CD4-positive, CD25-positive, alpha-beta regulatory T cell (primary cell): ENCODE measurements at regions not wholly inside any gene's neighbourhood (a gene's known extent, or its start where the extent isn't known, plus 50 kb on each side); places are given as distances from the start of the nearest gene placed in this dataset.

Experiments
- ATAC-seq, 2 donors: fragments of 150-1000 bp; cut with Tn5 transposase; one replicate each; pipeline ENCODE4 v1.10.0; 2021; ENCODE audit warnings: low read depth in 2 of 2, moderate number of reproducible peaks in 2 of 2, moderate library complexity in 1 of 2
- DNase-seq, 3 donors: peaks; one replicate each; pipeline versions ENCODE4 v3.0.0 to v3.0.0-alpha.2; 2012 to 2022; ENCODE audit warnings: mixed read lengths in 1 of 3
- H3K27ac ChIP-seq: one replicate; pipeline ENCODE4 v1.7.0; 2013; ENCODE audit warnings: mild to moderate bottlenecking, low read length; ENCODE audit not compliant: insufficient read depth, poor library complexity, severe bottlenecking
- H3K27me3 ChIP-seq: one replicate; pipeline ENCODE4 v1.7.0; 2013; ENCODE audit warnings: low read length; ENCODE audit not compliant: control insufficient read depth, insufficient read depth
- H3K36me3 ChIP-seq: one replicate; pipeline ENCODE4 v1.7.0; 2013; ENCODE audit warnings: mild to moderate bottlenecking, low read length, moderate library complexity; ENCODE audit not compliant: control insufficient read depth, insufficient read depth
- H3K4me1 ChIP-seq: 2 replicates; pipeline ENCODE4 v1.7.0; 2013; ENCODE audit warnings: mild to moderate bottlenecking, low read length; ENCODE audit not compliant: insufficient read depth, control insufficient read depth, poor library complexity, severe bottlenecking
- H3K4me3 ChIP-seq: one replicate; pipeline ENCODE4 v1.7.0; 2013; ENCODE audit warnings: low read depth, mild to moderate bottlenecking, low read length, moderate library complexity
- H3K9me3 ChIP-seq, 2 experiments: 1 replicate in 1 of 2; 2 replicates in 1 of 2; pipeline ENCODE4 v1.7.0; 2013; ENCODE audit warnings: low read length in 2 of 2, mild to moderate bottlenecking in 1 of 2, moderate library complexity in 1 of 2; ENCODE audit not compliant: control insufficient read depth in 2 of 2
- H3K27ac Mint-ChIP-seq, 3 donors: one replicate each; pipeline ENCODE4 v1.8.0; 2020 to 2022; ENCODE audit warnings: mild to moderate bottlenecking in 3 of 3, mixed read lengths in 3 of 3, moderate library complexity in 2 of 3
- H3K27me3 Mint-ChIP-seq: one replicate; pipeline ENCODE4 v1.8.0; 2022; ENCODE audit warnings: mild to moderate bottlenecking, mixed read lengths
- H3K36me3 Mint-ChIP-seq: one replicate; pipeline ENCODE4 v1.8.0; 2020; ENCODE audit warnings: mixed read lengths
- H3K4me1 Mint-ChIP-seq, 4 donors: one replicate each; pipeline ENCODE4 v1.8.0; 2020 to 2022; ENCODE audit warnings: mixed read lengths in 4 of 4, mild to moderate bottlenecking in 1 of 4
- H3K4me3 Mint-ChIP-seq, 4 donors: one replicate each; pipeline ENCODE4 v1.8.0; 2020 to 2022; ENCODE audit warnings: mild to moderate bottlenecking in 4 of 4, mixed read lengths in 4 of 4, moderate library complexity in 3 of 4
- H3K9me3 Mint-ChIP-seq, 7 donors: one replicate each; pipeline ENCODE4 v1.8.0; 2020 to 2022; ENCODE audit warnings: mixed read lengths in 7 of 7, mild to moderate bottlenecking in 3 of 7, moderate library complexity in 2 of 7

DNA sequence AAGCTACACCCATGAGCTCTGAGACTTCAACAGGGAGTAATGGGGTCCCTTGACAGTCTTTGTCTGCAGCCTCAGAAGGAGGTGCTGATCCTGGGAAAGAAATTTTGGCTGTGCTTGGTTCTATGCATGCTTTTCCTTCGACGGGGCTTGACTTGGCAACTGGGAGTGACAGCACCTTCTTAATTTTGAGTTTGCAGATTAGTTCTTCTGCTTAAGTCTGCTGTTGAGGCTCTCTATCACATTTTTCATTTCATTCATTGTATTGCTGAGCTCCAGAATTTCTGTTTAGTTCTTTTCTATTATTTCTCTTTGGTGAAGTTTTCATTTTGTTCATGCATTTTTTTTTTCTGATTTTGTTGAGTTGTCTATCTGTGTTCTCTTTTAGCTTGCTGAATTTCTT, 125.6 kb downstream of the SNX19 start:
- no peaks in the 10 kb centered on the region for H3K36me3 Mint-ChIP-seq

DNA sequence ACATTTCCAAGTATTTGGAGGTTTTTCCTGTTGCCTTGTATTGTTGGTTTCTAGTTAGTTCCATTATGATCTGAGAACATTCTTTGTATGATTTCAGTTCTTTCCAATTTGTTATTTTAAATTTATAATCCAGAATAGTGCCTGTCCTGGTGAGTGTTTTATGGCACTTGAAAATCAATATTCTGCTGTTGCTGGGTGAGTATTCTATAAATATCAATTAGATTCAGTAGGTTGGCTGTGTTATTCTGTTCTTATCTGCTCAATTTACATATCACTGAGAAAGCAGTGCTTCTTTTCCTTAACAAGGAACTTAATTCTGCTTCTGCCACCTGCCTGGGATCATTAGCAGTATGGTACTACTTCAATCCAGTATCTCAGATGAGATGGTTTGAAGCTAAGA, 123.5 kb downstream of the SNX19 start:
- no peaks in the 10 kb centered on the region for H3K9me3 ChIP-seq
- DNase-seq (no peak), ATAC-seq (no peak)
- Mint-ChIP-seq H3K4me1 (no peaks in the 10 kb centered on the region), H3K36me3 (no peaks in the 10 kb centered on the region), H3K4me3 (no peak overlapping the region), H3K27ac (no peak overlapping the region), H3K27me3 (peaks cover 15% of the 10 kb centered on the region), H3K9me3 (peaks cover 0 to 17% (median 4%) of the 10 kb centered on the region in 7 donors)
- peaks cover 3% of the 10 kb centered on the region for H3K27me3 ChIP-seq
- no peak overlapping the region for H3K4me3 ChIP-seq
- H3K4me1 ChIP-seq, result no peaks in the 10 kb centered on the region
- H3K27ac ChIP-seq, result no peak overlapping the region
- H3K36me3 ChIP-seq, result no peaks in the 10 kb centered on the region

More for the DNA sequence above, 125.6 kb downstream of the SNX19 start:
- Mint-ChIP-seq H3K27me3 (peaks cover 15% of the 10 kb centered on the region), H3K4me3 (no peak overlapping the region), H3K27ac (no peak overlapping the region), H3K4me1 (no peaks in the 10 kb centered on the region), H3K9me3 (peaks cover 0 to 16% (median 5%) of the 10 kb centered on the region in 7 donors)
- H3K27ac ChIP-seq, result no peak overlapping the region
- H3K9me3 ChIP-seq, result no peaks in the 10 kb centered on the region
- H3K4me3 ChIP-seq, result no peak overlapping the region
- no peaks in the 10 kb centered on the region for H3K36me3 ChIP-seq
- ATAC-seq (no peak), DNase-seq (no peak)
- H3K27me3 ChIP-seq, result peaks cover 3% of the 10 kb centered on the region
- H3K4me1 ChIP-seq, result no peaks in the 10 kb centered on the region

DNA sequence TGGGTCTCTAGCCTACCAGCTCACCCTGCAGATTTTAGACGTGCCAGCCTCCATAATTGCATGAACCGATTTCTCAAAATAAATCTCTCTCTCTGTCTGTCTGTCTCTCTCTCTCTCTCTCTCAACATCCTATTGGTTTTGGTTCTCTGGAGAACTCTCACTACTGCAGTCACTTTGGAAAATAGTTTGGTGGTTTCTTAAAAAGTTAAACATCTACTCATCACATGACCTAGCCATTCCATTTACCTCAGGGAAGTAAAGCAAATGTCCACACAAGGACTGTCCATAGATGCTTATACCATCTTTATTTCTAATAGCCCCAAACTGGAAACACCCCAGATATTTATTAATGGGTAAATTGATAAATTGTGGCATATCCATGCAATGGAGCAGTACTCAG, 119.5 kb downstream of the SNX19 start:
- Histone ChIP-seq H3K4me1 (no peaks in the 10 kb centered on the region), H3K36me3 (no peaks in the 10 kb centered on the region), H3K9me3 (no peaks in the 10 kb centered on the region), H3K27ac (no peak overlapping the region), H3K27me3 (peaks cover 3% of the 10 kb centered on the region), H3K4me3 (no peak overlapping the region)
- ATAC-seq, result no peak
- Mint-ChIP-seq H3K4me3 (no peak overlapping the region), H3K27me3 (peaks cover 9% of the 10 kb centered on the region), H3K36me3 (no peaks in the 10 kb centered on the region), H3K4me1 (no peaks in the 10 kb centered on the region), H3K27ac (no peak overlapping the region), H3K9me3 (peaks cover 0 to 6% (median 0%) of the 10 kb centered on the region in 7 donors)
- no peak for DNase-seq

DNA sequence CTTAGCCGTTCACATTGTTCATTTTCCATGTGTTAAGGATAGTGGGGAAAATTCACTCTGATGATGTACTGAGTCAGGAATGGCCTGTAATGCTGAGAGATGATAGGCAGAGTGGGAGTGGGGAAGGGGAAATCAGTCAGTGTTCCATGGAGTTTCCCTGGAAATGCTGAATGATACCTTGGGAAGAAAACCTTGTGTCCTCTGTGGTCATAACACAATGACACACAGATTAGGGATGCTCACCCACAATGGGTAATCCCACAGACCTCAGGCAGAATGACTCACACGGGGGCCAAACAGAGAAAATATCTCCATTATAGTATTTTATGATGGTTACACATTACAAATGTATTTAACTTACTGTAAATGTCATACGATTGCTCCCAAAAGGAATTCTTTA, 118.0 kb downstream of the SNX19 start:
- Histone ChIP-seq H3K4me1 (no peaks in the 10 kb centered on the region), H3K27ac (no peak overlapping the region), H3K4me3 (no peak overlapping the region), H3K9me3 (no peaks in the 10 kb centered on the region), H3K27me3 (peaks cover 3% of the 10 kb centered on the region), H3K36me3 (no peaks in the 10 kb centered on the region)
- H3K36me3 Mint-ChIP-seq, result no peaks in the 10 kb centered on the region
- peaks cover 0 to 5% (median 0%) of the 10 kb centered on the region in 7 donors for H3K9me3 Mint-ChIP-seq
- no peak for DNase-seq
- no peak overlapping the region for H3K27ac Mint-ChIP-seq
- H3K4me1 Mint-ChIP-seq, result no peaks in the 10 kb centered on the region
- no peak overlapping the region for H3K4me3 Mint-ChIP-seq
- ATAC-seq, result no peak
- H3K27me3 Mint-ChIP-seq, result peaks cover 4% of the 10 kb centered on the region

DNA sequence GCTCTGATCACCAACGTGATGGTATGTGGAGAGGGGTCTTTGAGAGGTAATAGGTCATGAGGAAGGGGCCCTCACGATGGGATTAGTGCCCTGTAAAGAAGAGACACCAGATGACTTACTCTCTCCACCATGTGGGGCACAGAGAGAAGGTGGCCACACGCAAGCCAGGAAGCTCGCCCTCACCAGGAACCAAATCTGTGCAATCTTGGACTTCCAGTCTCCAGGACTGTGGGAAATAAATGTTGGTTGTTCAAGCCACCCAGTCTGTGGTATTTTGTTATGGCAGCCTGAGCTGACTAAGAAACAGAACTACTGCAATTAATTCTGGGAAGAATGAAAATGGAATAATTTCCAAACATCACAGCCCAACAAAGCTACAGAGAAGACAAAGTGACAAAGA, 117.5 kb downstream of the SNX19 start:
- H3K4me3 ChIP-seq, result no peak overlapping the region

DNA sequence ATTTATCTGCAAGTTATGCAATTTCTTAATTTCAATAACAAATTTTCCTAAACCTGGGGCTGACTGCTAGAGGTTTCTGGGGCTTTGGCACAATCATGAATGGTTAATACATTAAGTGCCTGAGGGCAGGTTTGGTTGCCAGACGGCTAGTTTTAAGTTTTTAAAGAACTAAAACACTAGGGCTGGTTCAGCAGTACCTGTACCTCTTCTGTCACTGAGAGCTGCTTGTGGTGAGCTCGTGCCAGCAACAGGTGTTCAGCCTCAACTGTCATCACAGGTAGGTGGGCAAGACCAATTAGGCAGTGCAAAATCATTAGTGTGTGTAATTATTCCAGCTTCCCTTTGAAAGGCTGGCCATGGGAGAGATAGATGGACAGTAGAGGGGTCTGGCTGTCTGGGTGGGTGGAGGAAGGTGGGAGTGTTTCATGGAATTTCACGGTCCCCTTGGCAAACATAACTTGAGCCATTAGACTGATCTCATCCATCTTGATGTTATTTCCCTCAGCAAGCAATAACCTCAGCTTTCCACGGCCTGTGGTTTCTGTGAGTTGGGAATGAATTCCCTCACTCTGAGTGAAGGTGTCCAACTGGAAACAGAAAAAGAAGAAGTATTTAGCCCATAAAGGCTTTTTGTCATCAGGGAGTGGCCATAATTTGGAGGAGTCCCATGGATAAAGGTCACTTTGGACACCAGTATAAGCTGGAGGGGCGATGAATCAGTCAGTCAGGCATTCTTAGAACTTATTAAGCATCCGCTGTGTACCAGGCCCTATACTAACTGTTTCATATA, 114.8 kb downstream of the SNX19 start:
- ATAC-seq, result no peak
- peaks cover 0 to 5% (median 0%) of the 10 kb centered on the region in 7 donors for H3K9me3 Mint-ChIP-seq
- no peaks in the 10 kb centered on the region for H3K4me1 ChIP-seq
- no peaks in the 10 kb centered on the region for H3K36me3 Mint-ChIP-seq
- no peak overlapping the region for H3K27ac Mint-ChIP-seq
- no peak overlapping the region for H3K4me3 ChIP-seq
- no peak overlapping the region for H3K27ac ChIP-seq
- peaks cover 4% of the 10 kb centered on the region for H3K27me3 Mint-ChIP-seq
- no peak overlapping the region for H3K4me3 Mint-ChIP-seq
- no peaks in the 10 kb centered on the region for H3K4me1 Mint-ChIP-seq
- H3K27me3 ChIP-seq, result no peaks in the 10 kb centered on the region
- no peaks in the 10 kb centered on the region for H3K36me3 ChIP-seq
- DNase-seq, result no peak
- H3K9me3 ChIP-seq, result no peaks in the 10 kb centered on the region

More for the DNA sequence above, 117.5 kb downstream of the SNX19 start:
- no peak overlapping the region for H3K27ac Mint-ChIP-seq
- H3K4me1 ChIP-seq, result no peaks in the 10 kb centered on the region
- H3K36me3 Mint-ChIP-seq, result no peaks in the 10 kb centered on the region
- no peaks in the 10 kb centered on the region for H3K4me1 Mint-ChIP-seq
- H3K27me3 ChIP-seq, result peaks cover 3% of the 10 kb centered on the region
- peaks cover 4% of the 10 kb centered on the region for H3K27me3 Mint-ChIP-seq
- ATAC-seq, result no peak
- no peaks in the 10 kb centered on the region for H3K9me3 ChIP-seq
- DNase-seq, result no peak
- H3K4me3 Mint-ChIP-seq, result no peak overlapping the region
- H3K27ac ChIP-seq, result no peak overlapping the region
- H3K36me3 ChIP-seq, result no peaks in the 10 kb centered on the region
- peaks cover 0 to 5% (median 0%) of the 10 kb centered on the region in 7 donors for H3K9me3 Mint-ChIP-seq

DNA sequence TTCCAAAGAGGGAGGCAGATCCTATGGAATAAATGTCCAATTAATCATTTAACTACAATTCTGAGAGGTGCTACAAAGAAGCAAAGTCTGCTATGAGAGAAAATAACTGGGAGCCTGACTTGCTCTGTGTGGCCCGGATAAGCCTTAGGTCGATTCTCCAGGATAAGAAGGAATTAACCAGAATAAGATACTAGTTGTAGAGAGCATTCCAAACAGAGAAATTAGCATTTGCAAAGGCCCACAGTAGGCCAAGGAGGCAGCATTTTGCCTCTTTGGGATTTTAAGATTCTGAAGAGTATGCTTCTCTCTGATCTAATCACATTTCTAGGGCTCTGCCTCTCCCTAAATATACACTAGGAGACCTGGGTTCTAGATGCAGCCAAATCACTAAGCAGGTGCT, 113.7 kb downstream of the SNX19 start:
- Mint-ChIP-seq H3K4me3 (no peak overlapping the region), H3K27ac (no peak overlapping the region)

More for the DNA sequence above, 113.7 kb downstream of the SNX19 start:
- no peaks in the 10 kb centered on the region for H3K4me1 Mint-ChIP-seq
- H3K27me3 Mint-ChIP-seq, result peaks cover 4% of the 10 kb centered on the region
- ATAC-seq, result no peak
- peaks cover 0 to 5% (median 0%) of the 10 kb centered on the region in 7 donors for H3K9me3 Mint-ChIP-seq
- no peak for DNase-seq
- H3K36me3 Mint-ChIP-seq, result no peaks in the 10 kb centered on the region
- H3K36me3 ChIP-seq, result no peaks in the 10 kb centered on the region
- no peaks in the 10 kb centered on the region for H3K27me3 ChIP-seq
- H3K4me1 ChIP-seq, result no peaks in the 10 kb centered on the region
- H3K27ac ChIP-seq, result no peak overlapping the region
- no peaks in the 10 kb centered on the region for H3K9me3 ChIP-seq
- H3K4me3 ChIP-seq, result no peak overlapping the region
